ENCODE measurements at regions not wholly inside any gene's neighbourhood (a gene's known extent, or its start where the extent isn't known, plus 50 kb on each side); places are given as distances from the start of the nearest gene placed in this dataset.

DNA sequence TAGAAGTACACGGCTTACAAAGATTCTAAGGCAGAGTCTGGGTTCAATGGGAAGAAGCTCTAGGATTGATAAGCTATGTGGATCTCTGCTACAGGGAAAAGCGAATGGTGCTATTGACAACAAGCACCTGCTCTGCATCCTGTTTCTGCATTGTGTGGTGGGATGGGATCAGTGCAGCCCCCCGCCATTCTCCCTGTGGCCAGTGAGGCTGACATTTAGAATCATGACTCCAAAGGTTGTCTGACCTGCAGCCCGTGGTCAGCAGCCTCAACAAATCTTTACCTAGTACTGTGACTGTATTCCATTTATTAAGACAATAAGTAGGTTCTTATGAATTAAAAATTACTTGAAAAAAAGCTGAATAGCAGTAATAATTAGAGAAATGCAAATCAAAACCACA, 1477.0 kb upstream of the TMEM132C start:
- RAD21 ChIA-PET (ENCODE audit: unreplicated experiment), result no interaction called here
- in situ Hi-C loops (cut with MboI), result no loop called here

More for the DNA sequence above, 1477.0 kb upstream of the TMEM132C start:
- WGBS (ENCODE audit: insufficient coverage, insufficient replicate concordance, low lambda C conversion rate, missing lambda C conversion rate), result 25% methylated on average over 4 of the region's 4 CpGs
- no TSS peak for BruUV-seq (replicated peaks)
- Histone ChIP-seq H3K79me2 (ENCODE audit: control insufficient read depth, insufficient read depth, low read length) (no peaks in the 10 kb centered on the region), H3K9me3 (replicated peaks; ENCODE audit: control insufficient read depth, insufficient read depth, low read length) (no peaks in the 10 kb centered on the region), H3K9ac (ENCODE audit: control insufficient read depth, insufficient read depth, low read length) (no peak overlapping the region), H3K36me3 (ENCODE audit: control insufficient read depth in 2 of 2, insufficient read depth in 2 of 2, low read length in 1 of 2) (no peaks in the 10 kb centered on the region), H2AFZ (ENCODE audit: control insufficient read depth, low read depth, low read length) (no peak overlapping the region), H3K27ac (ENCODE audit: control insufficient read depth, insufficient read depth) (no peak overlapping the region), H3K4me1 (ENCODE audit: control insufficient read depth, insufficient read depth, low read length) (no peaks in the 10 kb centered on the region), H3K27me3 (replicated peaks in 1 of 2; ENCODE audit: control insufficient read depth in 2 of 2, insufficient read depth in 2 of 2, low read length in 1 of 2) (no peaks in the 10 kb centered on the region), H3K4me3 (no peak overlapping the region), H4K20me1 (ENCODE audit: control insufficient read depth, insufficient read depth) (no peaks in the 10 kb centered on the region), H3K4me2 (ENCODE audit: control insufficient read depth, insufficient read depth) (no peak overlapping the region)
- DNase-seq (ENCODE audit: low read depth, low spot score), result no peak
- POLR2A ChIA-PET, result no interaction called here
- no peak for ATAC-seq
- CTCF ChIA-PET, result interaction anchor here (0.6 kb wide), 1 partner anchor 50 kb away, joined by 4 read pairs; no protein-coding TSS in a partner anchor
- TF ChIP-seq ASH2L (IDR thresholded peaks at IDR 0.05; ENCODE audit: borderline replicate concordance, low read depth) (no peak), GATAD2B (conservative IDR thresholded peaks at IDR 0.05; ENCODE audit: low read depth) (no peak), SUPT20H (IDR thresholded peaks at IDR 0.05; ENCODE audit: borderline replicate concordance, control insufficient read depth, low read depth, low read length) (no peak), PAX5 (IDR thresholded peaks at IDR 0.05; ENCODE audit: borderline replicate concordance, low read depth, low read length) (no peak), LARP7 (IDR thresholded peaks at IDR 0.05) (no peak), CHD1 (IDR thresholded peaks at IDR 0.05; ENCODE audit: low read depth, low read length) (no peak), ATF7 (IDR thresholded peaks at IDR 0.05; ENCODE audit: low read depth) (no peak), CBX5 (IDR thresholded peaks at IDR 0.05; ENCODE audit: low read depth) (no peak), RAD21 (IDR thresholded peaks at IDR 0.05; ENCODE audit: insufficient read depth, low read depth, low read length) (no peak), SMC3 (IDR thresholded peaks at IDR 0.05; ENCODE audit: borderline replicate concordance, low read length) (no peak), FOXK2 (IDR thresholded peaks at IDR 0.05) (no peak), CEBPB (IDR thresholded peaks at IDR 0.05; ENCODE audit: borderline replicate concordance in 1 of 2, low read depth in 2 of 2, low read length in 2 of 2) (no peak), ZNF207 (IDR thresholded peaks at IDR 0.05; ENCODE audit: borderline replicate concordance) (no peak), PML (IDR thresholded peaks at IDR 0.05; ENCODE audit: low read length) (no peak)
- TF ChIP-seq, protein P1, sequence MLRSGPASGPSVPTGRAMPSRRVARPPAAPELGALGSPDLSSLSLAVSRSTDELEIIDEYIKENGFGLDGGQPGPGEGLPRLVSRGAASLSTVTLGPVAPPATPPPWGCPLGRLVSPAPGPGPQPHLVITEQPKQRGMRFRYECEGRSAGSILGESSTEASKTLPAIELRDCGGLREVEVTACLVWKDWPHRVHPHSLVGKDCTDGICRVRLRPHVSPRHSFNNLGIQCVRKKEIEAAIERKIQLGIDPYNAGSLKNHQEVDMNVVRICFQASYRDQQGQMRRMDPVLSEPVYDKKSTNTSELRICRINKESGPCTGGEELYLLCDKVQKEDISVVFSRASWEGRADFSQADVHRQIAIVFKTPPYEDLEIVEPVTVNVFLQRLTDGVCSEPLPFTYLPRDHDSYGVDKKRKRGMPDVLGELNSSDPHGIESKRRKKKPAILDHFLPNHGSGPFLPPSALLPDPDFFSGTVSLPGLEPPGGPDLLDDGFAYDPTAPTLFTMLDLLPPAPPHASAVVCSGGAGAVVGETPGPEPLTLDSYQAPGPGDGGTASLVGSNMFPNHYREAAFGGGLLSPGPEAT (IDR thresholded peaks at IDR 0.05; ENCODE audit: low read depth), result no peak
- TF ChIP-seq, protein P2, sequence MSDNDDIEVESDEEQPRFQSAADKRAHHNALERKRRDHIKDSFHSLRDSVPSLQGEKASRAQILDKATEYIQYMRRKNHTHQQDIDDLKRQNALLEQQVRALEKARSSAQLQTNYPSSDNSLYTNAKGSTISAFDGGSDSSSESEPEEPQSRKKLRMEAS (IDR thresholded peaks at IDR 0.05; ENCODE audit: low read depth, low read length), result no peak
- TF ChIP-seq, protein P3, sequence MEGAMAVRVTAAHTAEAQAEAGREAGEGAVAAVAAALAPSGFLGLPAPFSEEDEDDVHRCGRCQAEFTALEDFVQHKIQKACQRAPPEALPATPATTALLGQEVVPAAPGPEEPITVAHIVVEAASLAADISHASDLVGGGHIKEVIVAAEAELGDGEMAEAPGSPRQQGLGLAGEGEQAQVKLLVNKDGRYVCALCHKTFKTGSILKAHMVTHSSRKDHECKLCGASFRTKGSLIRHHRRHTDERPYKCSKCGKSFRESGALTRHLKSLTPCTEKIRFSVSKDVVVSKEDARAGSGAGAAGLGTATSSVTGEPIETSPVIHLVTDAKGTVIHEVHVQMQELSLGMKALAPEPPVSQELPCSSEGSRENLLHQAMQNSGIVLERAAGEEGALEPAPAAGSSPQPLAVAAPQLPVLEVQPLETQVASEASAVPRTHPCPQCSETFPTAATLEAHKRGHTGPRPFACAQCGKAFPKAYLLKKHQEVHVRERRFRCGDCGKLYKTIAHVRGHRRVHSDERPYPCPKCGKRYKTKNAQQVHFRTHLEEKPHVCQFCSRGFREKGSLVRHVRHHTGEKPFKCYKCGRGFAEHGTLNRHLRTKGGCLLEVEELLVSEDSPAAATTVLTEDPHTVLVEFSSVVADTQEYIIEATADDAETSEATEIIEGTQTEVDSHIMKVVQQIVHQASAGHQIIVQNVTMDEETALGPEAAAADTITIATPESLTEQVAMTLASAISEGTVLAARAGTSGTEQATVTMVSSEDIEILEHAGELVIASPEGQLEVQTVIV (IDR thresholded peaks at IDR 0.05; ENCODE audit: borderline replicate concordance, partially characterized antibody), result no peak
- TF ChIP-seq, protein P4, sequence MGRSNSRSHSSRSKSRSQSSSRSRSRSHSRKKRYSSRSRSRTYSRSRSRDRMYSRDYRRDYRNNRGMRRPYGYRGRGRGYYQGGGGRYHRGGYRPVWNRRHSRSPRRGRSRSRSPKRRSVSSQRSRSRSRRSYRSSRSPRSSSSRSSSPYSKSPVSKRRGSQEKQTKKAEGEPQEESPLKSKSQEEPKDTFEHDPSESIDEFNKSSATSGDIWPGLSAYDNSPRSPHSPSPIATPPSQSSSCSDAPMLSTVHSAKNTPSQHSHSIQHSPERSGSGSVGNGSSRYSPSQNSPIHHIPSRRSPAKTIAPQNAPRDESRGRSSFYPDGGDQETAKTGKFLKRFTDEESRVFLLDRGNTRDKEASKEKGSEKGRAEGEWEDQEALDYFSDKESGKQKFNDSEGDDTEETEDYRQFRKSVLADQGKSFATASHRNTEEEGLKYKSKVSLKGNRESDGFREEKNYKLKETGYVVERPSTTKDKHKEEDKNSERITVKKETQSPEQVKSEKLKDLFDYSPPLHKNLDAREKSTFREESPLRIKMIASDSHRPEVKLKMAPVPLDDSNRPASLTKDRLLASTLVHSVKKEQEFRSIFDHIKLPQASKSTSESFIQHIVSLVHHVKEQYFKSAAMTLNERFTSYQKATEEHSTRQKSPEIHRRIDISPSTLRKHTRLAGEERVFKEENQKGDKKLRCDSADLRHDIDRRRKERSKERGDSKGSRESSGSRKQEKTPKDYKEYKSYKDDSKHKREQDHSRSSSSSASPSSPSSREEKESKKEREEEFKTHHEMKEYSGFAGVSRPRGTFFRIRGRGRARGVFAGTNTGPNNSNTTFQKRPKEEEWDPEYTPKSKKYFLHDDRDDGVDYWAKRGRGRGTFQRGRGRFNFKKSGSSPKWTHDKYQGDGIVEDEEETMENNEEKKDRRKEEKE (IDR thresholded peaks at IDR 0.05), result no peak
- intact Hi-C loops (cut with micrococcal nuclease; ENCODE audit: unreplicated experiment), result no loop called here
- SMC1A ChIA-PET (ENCODE audit: uncharacterized antibody, unreplicated experiment), result no interaction called here
- no peak for FAIRE-seq
